ENCODE measurements at regions not wholly inside any gene's neighbourhood (a gene's known extent, or its start where the extent isn't known, plus 50 kb on each side); places are given as distances from the start of the nearest gene placed in this dataset.

DNA sequence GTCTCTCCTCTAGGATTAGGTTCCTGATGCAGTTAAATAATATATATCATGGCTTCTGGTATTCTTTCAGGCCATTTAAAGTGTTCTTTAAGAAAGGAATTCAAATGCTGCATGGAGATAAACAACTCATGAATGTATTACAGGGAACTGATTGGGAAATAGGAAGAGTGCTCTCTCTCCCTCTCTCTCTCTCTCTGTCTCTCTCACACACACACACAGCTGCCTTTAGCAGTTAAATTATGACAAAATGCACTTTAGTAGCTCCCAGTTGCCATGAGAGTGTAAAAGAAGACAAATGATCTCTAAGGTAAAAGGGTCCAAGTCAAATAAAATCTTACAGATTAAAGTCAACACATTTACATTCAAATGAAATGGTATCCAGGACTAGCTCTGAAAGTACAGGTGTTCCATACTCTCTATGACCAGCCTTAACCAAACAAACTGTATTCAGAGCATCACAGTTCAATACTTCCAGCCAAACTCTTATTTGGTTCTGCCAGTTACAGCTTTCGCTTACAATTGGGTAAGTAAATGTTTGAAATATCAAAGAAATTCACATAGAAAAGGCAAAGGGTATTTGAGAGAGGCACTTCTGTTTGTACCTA is 94.7 kb upstream of the CXXC4 start:
- ChIA-PET CTCF (no interaction called here), POLR2A (no interaction called here)
- TF ChIP-seq, protein P1, sequence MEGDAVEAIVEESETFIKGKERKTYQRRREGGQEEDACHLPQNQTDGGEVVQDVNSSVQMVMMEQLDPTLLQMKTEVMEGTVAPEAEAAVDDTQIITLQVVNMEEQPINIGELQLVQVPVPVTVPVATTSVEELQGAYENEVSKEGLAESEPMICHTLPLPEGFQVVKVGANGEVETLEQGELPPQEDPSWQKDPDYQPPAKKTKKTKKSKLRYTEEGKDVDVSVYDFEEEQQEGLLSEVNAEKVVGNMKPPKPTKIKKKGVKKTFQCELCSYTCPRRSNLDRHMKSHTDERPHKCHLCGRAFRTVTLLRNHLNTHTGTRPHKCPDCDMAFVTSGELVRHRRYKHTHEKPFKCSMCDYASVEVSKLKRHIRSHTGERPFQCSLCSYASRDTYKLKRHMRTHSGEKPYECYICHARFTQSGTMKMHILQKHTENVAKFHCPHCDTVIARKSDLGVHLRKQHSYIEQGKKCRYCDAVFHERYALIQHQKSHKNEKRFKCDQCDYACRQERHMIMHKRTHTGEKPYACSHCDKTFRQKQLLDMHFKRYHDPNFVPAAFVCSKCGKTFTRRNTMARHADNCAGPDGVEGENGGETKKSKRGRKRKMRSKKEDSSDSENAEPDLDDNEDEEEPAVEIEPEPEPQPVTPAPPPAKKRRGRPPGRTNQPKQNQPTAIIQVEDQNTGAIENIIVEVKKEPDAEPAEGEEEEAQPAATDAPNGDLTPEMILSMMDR (IDR thresholded peaks at IDR 0.05; ENCODE audit: control extremely low read depth, extremely low read depth, low read depth, missing control alignments), result no peak
- DNase-seq (ENCODE audit: extremely low spot score), result no peak

DNA sequence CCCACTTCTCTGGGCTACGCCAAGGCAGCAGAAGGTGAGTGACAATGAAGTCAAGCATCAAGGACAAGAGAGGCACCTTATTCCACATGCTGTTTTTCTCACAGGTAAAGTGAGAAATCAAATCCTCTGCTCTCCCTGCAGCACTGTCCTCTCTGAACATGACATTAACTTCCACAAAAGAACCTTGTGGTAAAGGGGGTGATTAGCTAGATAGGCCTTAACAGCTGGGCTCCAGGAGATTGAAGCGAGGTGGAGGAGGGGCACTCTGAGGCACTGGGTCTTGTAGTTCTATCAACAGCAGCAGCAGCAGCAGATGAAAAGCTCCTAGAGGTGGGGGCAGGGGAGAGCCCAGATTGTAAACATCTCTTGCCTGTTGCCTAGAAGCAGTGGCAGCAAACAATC is 96.8 kb upstream of the CXXC4 start:
- no peak for DNase-seq (ENCODE audit: extremely low spot score)
- ChIA-PET POLR2A (interaction anchor here (0.6 kb wide), 1 partner anchor 272 kb away, joined by 3 read pairs; no protein-coding TSS in a partner anchor), CTCF (interaction anchor here (1.0 to 1.4 kb wide), 3 partner anchors 9 to 16 kb away, joined by 3 to 5 read pairs (median 4); no protein-coding TSS in a partner anchor)
- TF ChIP-seq, protein P1 (IDR thresholded peaks at IDR 0.05; ENCODE audit: control extremely low read depth, extremely low read depth, low read depth, missing control alignments), result no peak

DNA sequence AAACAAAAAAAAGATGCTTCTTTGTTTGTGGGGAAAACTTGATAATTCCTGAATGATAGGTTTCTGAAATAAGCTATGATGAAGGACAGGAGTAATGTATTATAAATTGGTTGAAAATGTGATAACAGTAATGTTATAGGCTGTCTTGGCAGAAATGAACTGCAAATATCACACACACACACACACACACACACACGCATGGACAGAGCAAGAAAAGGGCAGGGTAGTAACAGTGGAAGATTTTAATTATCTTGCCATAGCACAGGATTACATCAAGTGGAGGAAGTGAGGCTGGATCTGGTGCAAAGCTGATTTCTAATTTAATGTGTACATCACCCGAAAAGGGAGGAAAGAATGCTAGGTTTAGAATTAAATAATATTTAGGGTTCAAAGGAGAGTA is 97.5 kb upstream of the CXXC4 start:
- CTCF ChIA-PET, result interaction anchor here (1.0 to 1.4 kb wide), 2 partner anchors 9 to 12 kb away, joined by 3 to 5 read pairs; no protein-coding TSS in a partner anchor
- TF ChIP-seq, protein P1 (IDR thresholded peaks at IDR 0.05; ENCODE audit: control extremely low read depth, extremely low read depth, low read depth, missing control alignments), result no peak
- no peak for DNase-seq (ENCODE audit: extremely low spot score)
- POLR2A ChIA-PET, result no interaction called here

GRCh38 chr4:104593019-104593418 is 98.3 kb upstream of the CXXC4 start:
- ChIA-PET POLR2A (interaction anchor here (0.6 kb wide), 1 partner anchor 663 kb away, joined by 3 read pairs; no protein-coding TSS in a partner anchor), CTCF (interaction anchor here (0.9 to 1.4 kb wide), 2 partner anchors 9 to 10 kb away, joined by 3 to 5 read pairs; no protein-coding TSS in a partner anchor)
- no peak for DNase-seq (ENCODE audit: extremely low spot score)
- TF ChIP-seq, protein P1 (IDR thresholded peaks at IDR 0.05; ENCODE audit: control extremely low read depth, extremely low read depth, low read depth, missing control alignments), result no peak

GRCh38 chr4:104596189-104596588 is 101.5 kb upstream of the CXXC4 start:
- CTCF ChIA-PET, result no interaction called here
- POLR2A ChIA-PET, result no interaction called here

DNA sequence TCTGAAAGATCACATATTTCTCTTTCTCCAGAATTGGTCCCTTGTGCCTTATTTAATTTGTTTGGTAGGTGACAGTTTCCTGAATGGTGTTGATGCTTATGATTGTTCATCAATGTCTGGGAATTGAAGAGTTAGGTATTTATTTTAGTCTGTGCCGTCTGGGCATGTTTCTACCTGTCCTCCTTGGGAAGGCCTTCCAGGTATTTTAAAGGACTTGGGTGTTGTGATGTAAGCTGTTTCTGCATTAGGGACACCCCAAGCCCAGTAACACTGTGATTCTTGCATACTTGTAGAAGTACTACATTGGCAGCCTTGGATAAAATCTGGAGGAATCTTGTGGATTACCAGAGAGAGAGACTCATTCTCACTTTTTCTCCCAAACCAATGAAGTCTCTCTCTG is 120.8 kb upstream of the CXXC4 start:
- ChIA-PET POLR2A (no interaction called here), CTCF (no interaction called here)
- TF ChIP-seq, protein P1 (IDR thresholded peaks at IDR 0.05; ENCODE audit: control extremely low read depth, extremely low read depth, low read depth, missing control alignments), result no peak
- DNase-seq (ENCODE audit: extremely low spot score), result no peak

More at GRCh38 chr4:104596189-104596588, 101.5 kb upstream of the CXXC4 start:
- DNase-seq (ENCODE audit: extremely low spot score), result no peak
- TF ChIP-seq, protein P1 (IDR thresholded peaks at IDR 0.05; ENCODE audit: control extremely low read depth, extremely low read depth, low read depth, missing control alignments), result no peak

All from GM10248 (cell line).